Neural progenitor cell (in vitro differentiated cells): ENCODE measurements at regions not wholly inside any gene's neighbourhood (a gene's known extent, or its start where the extent isn't known, plus 50 kb on each side); places are given as distances from the start of the nearest gene placed in this dataset.

Source experiments
- DNase-seq: peaks from one replicate; pipeline ENCODE4 v3.0.0-alpha.2; 2016; ENCODE audit warnings: low spot score
- H2AFZ ChIP-seq: fragments of 200-600 bp; sonication (generic); replicated peaks from 2 replicates; pipeline ENCODE4 v1.6.1; 2016; ENCODE audit warnings: antibody characterized with exemption
- H3F3A ChIP-seq: fragments of 200-600 bp; sonication (generic); 2 replicates; pipeline ENCODE4 v1.6.1; 2016; ENCODE audit warnings: antibody characterized with exemption, low read depth
- H3K27ac ChIP-seq: fragments of 200-600 bp; sonication (generic); 2 replicates; pipeline ENCODE4 v1.5.1; 2016; ENCODE audit warnings: mild to moderate bottlenecking
- H3K27me3 ChIP-seq: fragments of 200-600 bp; sonication (generic); 2 replicates; pipeline ENCODE4 v1.6.1; 2016; ENCODE audit warnings: mild to moderate bottlenecking, moderate library complexity
- H3K36me3 ChIP-seq: fragments of 200-600 bp; sonication (generic); 2 replicates; pipeline ENCODE4 v1.5.1; 2016
- H3K4me1 ChIP-seq: fragments of 200-600 bp; sonication (generic); 2 replicates; pipeline ENCODE4 v1.6.1; 2016; ENCODE audit warnings: mixed run types
- H3K4me2 ChIP-seq: fragments of 200-600 bp; sonication (generic); 2 replicates; pipeline ENCODE4 v1.6.1; 2016
- H3K4me3 ChIP-seq: fragments of 200-600 bp; sonication (generic); 2 replicates; pipeline ENCODE4 v1.5.1; 2016
- H3K79me2 ChIP-seq: fragments of 200-600 bp; sonication (generic); 2 replicates; pipeline ENCODE4 v1.6.1; 2016; ENCODE audit warnings: low read depth
- H3K9ac ChIP-seq: fragments of 200-600 bp; sonication (generic); 2 replicates; pipeline ENCODE4 v1.6.1; 2016
- H3K9me3 ChIP-seq: fragments of 200-600 bp; sonication (generic); 2 replicates; pipeline ENCODE4 v1.5.1; 2016; ENCODE audit warnings: low read depth
- H4K20me1 ChIP-seq: fragments of 200-600 bp; sonication (generic); 2 replicates; pipeline ENCODE4 v1.6.1; 2016; ENCODE audit warnings: low read depth
- H3K27ac Mint-ChIP-seq: 3 replicates; pipeline ENCODE4 v1.8.0; 2021; ENCODE audit warnings: mixed read lengths
- H3K27me3 Mint-ChIP-seq: 2 replicates; pipeline ENCODE4 v1.8.0; 2022; ENCODE audit warnings: low read depth, mild to moderate bottlenecking, inconsistent platforms, moderate library complexity, mixed read lengths; ENCODE audit not compliant: insufficient read depth
- H3K36me3 Mint-ChIP-seq: 3 replicates; pipeline ENCODE4 v1.8.0; 2021; ENCODE audit warnings: mixed read lengths
- H3K4me1 Mint-ChIP-seq: 3 replicates; pipeline ENCODE4 v1.8.0; 2021; ENCODE audit warnings: mixed read lengths
- H3K4me3 Mint-ChIP-seq: 3 replicates; pipeline ENCODE4 v1.8.0; 2021; ENCODE audit warnings: mild to moderate bottlenecking, moderate library complexity, mixed read lengths
- H3K9me3 Mint-ChIP-seq: 3 replicates; pipeline ENCODE4 v1.8.0; 2020; ENCODE audit warnings: mixed read lengths
- EZH2 ChIP-seq: fragments of 200-600 bp; sonication (generic); IDR thresholded peaks from 2 replicates; pipeline ENCODE4 v1.6.1; 2017; ENCODE audit warnings: antibody characterized with exemption, mild to moderate bottlenecking, moderate library complexity
- EZH2phosphoT487 ChIP-seq: fragments of 200-600 bp; sonication (generic); IDR thresholded peaks from 2 replicates; pipeline ENCODE4 v1.6.1; 2017; ENCODE audit warnings: antibody characterized with exemption
- TF ChIP-seq, protein P1 (sequence below): fragments of 200-600 bp; sonication (generic); IDR thresholded peaks from 2 replicates; pipeline ENCODE4 v1.5.1; 2017; ENCODE audit warnings: antibody characterized with exemption, mild to moderate bottlenecking

DNA sequence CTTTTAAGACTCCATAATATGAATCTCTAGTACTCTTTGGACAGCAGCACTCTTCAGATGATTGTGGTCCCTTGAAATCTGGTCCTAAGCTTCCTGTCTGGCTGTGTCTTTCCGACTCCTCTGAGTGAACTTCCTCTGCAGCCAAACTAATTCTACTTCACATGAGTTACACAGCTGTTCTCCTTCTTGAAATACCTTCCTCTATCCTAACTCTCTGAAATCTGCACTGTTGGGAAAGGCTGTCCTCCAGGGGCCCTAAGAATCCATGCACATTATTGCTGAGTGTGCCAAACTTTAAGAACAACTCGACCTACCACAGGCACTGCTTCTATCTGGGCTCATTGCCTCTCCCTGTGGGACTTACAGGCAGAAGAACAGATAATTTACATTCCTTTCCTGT lies 217.3 kb upstream of the ARHGAP42 start:
- TF ChIP-seq EZH2phosphoT487 (no peak), EZH2 (no peak)
- TF ChIP-seq, protein P1, sequence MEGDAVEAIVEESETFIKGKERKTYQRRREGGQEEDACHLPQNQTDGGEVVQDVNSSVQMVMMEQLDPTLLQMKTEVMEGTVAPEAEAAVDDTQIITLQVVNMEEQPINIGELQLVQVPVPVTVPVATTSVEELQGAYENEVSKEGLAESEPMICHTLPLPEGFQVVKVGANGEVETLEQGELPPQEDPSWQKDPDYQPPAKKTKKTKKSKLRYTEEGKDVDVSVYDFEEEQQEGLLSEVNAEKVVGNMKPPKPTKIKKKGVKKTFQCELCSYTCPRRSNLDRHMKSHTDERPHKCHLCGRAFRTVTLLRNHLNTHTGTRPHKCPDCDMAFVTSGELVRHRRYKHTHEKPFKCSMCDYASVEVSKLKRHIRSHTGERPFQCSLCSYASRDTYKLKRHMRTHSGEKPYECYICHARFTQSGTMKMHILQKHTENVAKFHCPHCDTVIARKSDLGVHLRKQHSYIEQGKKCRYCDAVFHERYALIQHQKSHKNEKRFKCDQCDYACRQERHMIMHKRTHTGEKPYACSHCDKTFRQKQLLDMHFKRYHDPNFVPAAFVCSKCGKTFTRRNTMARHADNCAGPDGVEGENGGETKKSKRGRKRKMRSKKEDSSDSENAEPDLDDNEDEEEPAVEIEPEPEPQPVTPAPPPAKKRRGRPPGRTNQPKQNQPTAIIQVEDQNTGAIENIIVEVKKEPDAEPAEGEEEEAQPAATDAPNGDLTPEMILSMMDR: no peak
- Histone ChIP-seq H3K27ac (no peak overlapping the region), H3K79me2 (no peaks in the 10 kb centered on the region), H3K4me3 (no peak overlapping the region), H3K4me1 (no peaks in the 10 kb centered on the region), H3K27me3 (no peaks in the 10 kb centered on the region), H3K9ac (no peak overlapping the region), H4K20me1 (no peaks in the 10 kb centered on the region), H3K4me2 (no peak overlapping the region), H3F3A (no peaks in the 10 kb centered on the region), H3K36me3 (no peaks in the 10 kb centered on the region), H2AFZ (no peak overlapping the region), H3K9me3 (no peaks in the 10 kb centered on the region)
- H3K36me3 Mint-ChIP-seq: no peaks in the 10 kb centered on the region
- H3K9me3 Mint-ChIP-seq: peaks cover 4% of the 10 kb centered on the region
- peaks cover 4% of the 10 kb centered on the region for H3K27me3 Mint-ChIP-seq
- H3K4me1 Mint-ChIP-seq: peaks cover 8% of the 10 kb centered on the region
- H3K4me3 Mint-ChIP-seq: no peak overlapping the region
- no peak overlapping the region for H3K27ac Mint-ChIP-seq
- no peak for DNase-seq

DNA sequence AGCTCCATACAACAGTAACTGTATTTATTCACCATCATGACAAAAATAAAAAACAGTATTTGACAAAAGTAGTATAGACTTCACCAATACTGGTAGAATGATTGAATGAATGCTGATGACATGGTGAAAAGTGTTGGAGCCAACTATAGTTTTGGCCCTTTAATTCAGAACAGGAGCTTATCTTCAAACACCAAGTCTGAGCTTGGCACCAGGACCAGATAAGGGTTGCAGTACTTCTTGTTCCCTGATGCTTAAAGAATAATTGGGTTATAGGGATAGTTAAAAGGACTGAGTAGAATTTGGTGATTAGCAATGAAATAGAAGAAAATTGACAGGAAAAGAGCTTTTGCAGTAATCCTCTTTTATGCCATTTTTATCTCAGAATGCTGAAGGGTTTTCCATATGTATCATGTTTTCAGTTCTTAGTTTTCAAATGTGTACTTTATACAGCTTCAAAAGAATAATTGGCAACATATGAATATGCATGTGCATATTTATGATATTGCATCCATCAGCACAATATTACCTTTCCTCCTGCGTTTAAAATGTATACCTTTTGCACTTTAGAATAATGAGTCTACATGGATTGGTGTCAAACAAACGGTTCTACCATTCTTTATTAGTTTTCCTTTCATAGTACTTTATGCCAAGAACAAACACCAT lies 214.2 kb upstream of the ARHGAP42 start:
- no peak overlapping the region for H3K4me2 ChIP-seq
- Mint-ChIP-seq H3K4me3 (no peak overlapping the region), H3K27ac (no peak overlapping the region), H3K27me3 (peaks cover 4% of the 10 kb centered on the region), H3K4me1 (peaks cover 5% of the 10 kb centered on the region), H3K9me3 (no peaks in the 10 kb centered on the region), H3K36me3 (no peaks in the 10 kb centered on the region)
- H3K9me3 ChIP-seq: no peaks in the 10 kb centered on the region
- TF ChIP-seq, protein P1: no peak
- TF ChIP-seq EZH2phosphoT487 (no peak), EZH2 (no peak)
- no peaks in the 10 kb centered on the region for H3F3A ChIP-seq
- H3K79me2 ChIP-seq: no peaks in the 10 kb centered on the region
- H4K20me1 ChIP-seq: no peaks in the 10 kb centered on the region
- no peaks in the 10 kb centered on the region for H3K36me3 ChIP-seq
- no peak overlapping the region for H3K4me3 ChIP-seq
- no peak overlapping the region for H2AFZ ChIP-seq
- no peaks in the 10 kb centered on the region for H3K4me1 ChIP-seq
- no peak overlapping the region for H3K9ac ChIP-seq
- no peaks in the 10 kb centered on the region for H3K27me3 ChIP-seq
- no peak for DNase-seq
- no peak overlapping the region for H3K27ac ChIP-seq

DNA sequence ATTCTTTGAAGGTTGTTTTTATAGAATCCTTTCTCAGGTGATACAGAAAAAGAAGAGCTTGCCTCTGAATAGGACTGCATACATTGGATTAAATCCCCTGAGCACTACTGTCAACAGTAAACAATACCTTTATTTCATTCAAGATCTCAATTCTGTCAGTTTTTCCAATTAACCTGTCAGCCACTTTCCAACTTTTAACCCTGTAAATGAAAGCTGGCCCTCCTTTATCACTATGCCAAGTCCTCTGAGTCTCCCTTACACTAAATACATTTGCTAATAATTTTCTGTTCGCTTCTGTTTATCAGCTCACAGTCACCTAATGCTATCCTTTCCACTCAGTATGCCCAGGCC lies 213.7 kb upstream of the ARHGAP42 start:
- Mint-ChIP-seq H3K9me3 (no peaks in the 10 kb centered on the region), H3K27ac (no peak overlapping the region), H3K4me1 (peaks cover 3% of the 10 kb centered on the region), H3K36me3 (no peaks in the 10 kb centered on the region), H3K27me3 (peaks cover 4% of the 10 kb centered on the region), H3K4me3 (no peak overlapping the region)
- no peak overlapping the region for H2AFZ ChIP-seq
- H3K36me3 ChIP-seq: no peaks in the 10 kb centered on the region
- no peaks in the 10 kb centered on the region for H3K9me3 ChIP-seq
- H3K4me3 ChIP-seq: no peak overlapping the region
- H3K79me2 ChIP-seq: no peaks in the 10 kb centered on the region
- no peak for DNase-seq
- no peaks in the 10 kb centered on the region for H3F3A ChIP-seq
- no peaks in the 10 kb centered on the region for H3K27me3 ChIP-seq
- H3K4me2 ChIP-seq: no peak overlapping the region
- no peak for TF ChIP-seq EZH2phosphoT487
- H3K27ac ChIP-seq: no peak overlapping the region
- H4K20me1 ChIP-seq: no peaks in the 10 kb centered on the region
- H3K9ac ChIP-seq: no peak overlapping the region
- no peaks in the 10 kb centered on the region for H3K4me1 ChIP-seq

DNA sequence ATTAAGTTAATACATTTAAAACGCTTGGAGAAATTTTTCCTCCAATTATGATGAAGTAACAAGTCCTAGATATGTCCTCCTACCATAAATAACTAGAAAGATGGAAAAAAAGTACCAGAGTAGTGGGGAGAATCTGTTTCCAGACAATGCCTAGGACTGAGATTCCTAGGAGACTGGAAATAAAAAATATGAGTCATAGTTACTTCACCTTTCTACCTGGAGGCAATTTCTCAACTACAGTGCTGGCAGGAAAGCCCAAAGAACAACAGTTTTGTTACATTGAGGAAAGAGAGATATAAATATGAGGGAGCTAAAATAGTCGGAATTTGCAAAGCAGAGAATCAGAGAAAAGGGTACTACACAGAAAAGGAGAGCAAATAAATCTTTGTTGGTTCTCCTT lies 202.1 kb upstream of the ARHGAP42 start:
- Histone ChIP-seq H3K9me3 (no peaks in the 10 kb centered on the region), H3K9ac (no peak overlapping the region), H2AFZ (no peak overlapping the region), H3F3A (no peaks in the 10 kb centered on the region), H3K4me2 (no peak overlapping the region), H3K27me3 (no peaks in the 10 kb centered on the region), H3K4me1 (no peaks in the 10 kb centered on the region), H3K79me2 (no peaks in the 10 kb centered on the region), H3K4me3 (no peak overlapping the region), H3K27ac (no peak overlapping the region), H4K20me1 (no peaks in the 10 kb centered on the region), H3K36me3 (no peaks in the 10 kb centered on the region)
- no peak overlapping the region for H3K27ac Mint-ChIP-seq
- peaks cover 4% of the 10 kb centered on the region for H3K4me1 Mint-ChIP-seq
- no peaks in the 10 kb centered on the region for H3K36me3 Mint-ChIP-seq
- peaks cover 2% of the 10 kb centered on the region for H3K27me3 Mint-ChIP-seq
- TF ChIP-seq, protein P1: no peak
- TF ChIP-seq EZH2 (no peak), EZH2phosphoT487 (no peak)
- H3K9me3 Mint-ChIP-seq: peaks cover 18% of the 10 kb centered on the region
- no peak for DNase-seq
- H3K4me3 Mint-ChIP-seq: no peak overlapping the region
